Gastrocnemius medialis (tissue), 4 donors: ENCODE measurements at regions not wholly inside any gene's neighbourhood (a gene's known extent, or its start where the extent isn't known, plus 50 kb on each side); places are given as distances from the start of the nearest gene placed in this dataset.

Source experiments
- ATAC-seq, 2 donors: fragments of 150-250 bp; one replicate each; pipeline ENCODE4 v1.9.1; 2016
- DNase-seq, 2 donors: peaks; one replicate each; pipeline ENCODE4 v3.0.0-alpha.2; 2019
- H3K27ac ChIP-seq, 4 donors: fragments of 200-600 bp; sonication (generic); 1 replicate in 1 of 4; 2 replicates in 3 of 4; pipeline ENCODE4 v1.5.1; 2016 to 2018; ENCODE audit warnings: mild to moderate bottlenecking in 2 of 4, moderate library complexity in 1 of 4
- H3K27me3 ChIP-seq, 3 donors: fragments of 200-600 bp; sonication (generic) in 2 of 3; 1 replicate in 1 of 3; 2 replicates in 2 of 3; pipeline versions ENCODE4 v1.5.1 to v1.6.0; 2016 to 2019; ENCODE audit warnings: mild to moderate bottlenecking in 1 of 3, moderate library complexity in 1 of 3
- H3K36me3 ChIP-seq, 2 donors: fragments of 200-600 bp; sonication (generic) in 1 of 2; one replicate each; pipeline ENCODE4 v1.5.1; 2017 to 2018
- H3K4me1 ChIP-seq, 2 donors: fragments of 200-600 bp; sonication (generic) in 1 of 2; one replicate each; pipeline ENCODE4 v1.5.1; 2016 to 2017; ENCODE audit warnings: mild to moderate bottlenecking in 2 of 2
- H3K4me3 ChIP-seq, 4 donors: fragments of 200-600 bp; sonication (generic) in 3 of 4; 1 replicate in 1 of 4; 2 replicates in 3 of 4; pipeline ENCODE4 v1.5.1; 2016 to 2019; ENCODE audit warnings: mild to moderate bottlenecking in 2 of 4
- H3K9me3 ChIP-seq, 3 donors: fragments of 200-600 bp; sonication (generic) in 2 of 3; 1 replicate in 1 of 3; 2 replicates in 2 of 3; pipeline ENCODE4 v1.5.1; 2016 to 2019
- POLR2A ChIP-seq, 2 donors: fragments of 450-650 bp; IDR thresholded peaks; one replicate each; pipeline ENCODE4 v1.6.1; 2017; ENCODE audit warnings: antibody characterized with exemption in 2 of 2, mild to moderate bottlenecking in 2 of 2, moderate library complexity in 2 of 2
- in situ Hi-C, 4 donors: fragments of 200-750 bp; cut with MboI; loops; one replicate each; pipeline versions ENCODE4 v1.15.0 to v1.8.0; 2017; ENCODE audit warnings: low sequenced_read_pairs in 4 of 4
- intact Hi-C: fragments of 100-400 bp; cut with DNase I; formaldehyde crosslinking; loops from one replicate; pipeline ENCODE4 v1.15.1; 2023; ENCODE audit warnings: low total_unique reads
- TF ChIP-seq, protein P1 (sequence below), 5 experiments: fragments of 450-650 bp in 3 of 5; fragments of 200-600 bp in 2 of 5; sonication (generic) in 2 of 5; IDR thresholded peaks in 4 of 5; conservative IDR thresholded peaks in 1 of 5; 1 replicate in 4 of 5; 2 replicates in 1 of 5; pipeline ENCODE4 v1.5.1; 2016 to 2019; ENCODE audit warnings: antibody characterized with exemption in 5 of 5, mild to moderate bottlenecking in 3 of 5, moderate library complexity in 3 of 5

DNA sequence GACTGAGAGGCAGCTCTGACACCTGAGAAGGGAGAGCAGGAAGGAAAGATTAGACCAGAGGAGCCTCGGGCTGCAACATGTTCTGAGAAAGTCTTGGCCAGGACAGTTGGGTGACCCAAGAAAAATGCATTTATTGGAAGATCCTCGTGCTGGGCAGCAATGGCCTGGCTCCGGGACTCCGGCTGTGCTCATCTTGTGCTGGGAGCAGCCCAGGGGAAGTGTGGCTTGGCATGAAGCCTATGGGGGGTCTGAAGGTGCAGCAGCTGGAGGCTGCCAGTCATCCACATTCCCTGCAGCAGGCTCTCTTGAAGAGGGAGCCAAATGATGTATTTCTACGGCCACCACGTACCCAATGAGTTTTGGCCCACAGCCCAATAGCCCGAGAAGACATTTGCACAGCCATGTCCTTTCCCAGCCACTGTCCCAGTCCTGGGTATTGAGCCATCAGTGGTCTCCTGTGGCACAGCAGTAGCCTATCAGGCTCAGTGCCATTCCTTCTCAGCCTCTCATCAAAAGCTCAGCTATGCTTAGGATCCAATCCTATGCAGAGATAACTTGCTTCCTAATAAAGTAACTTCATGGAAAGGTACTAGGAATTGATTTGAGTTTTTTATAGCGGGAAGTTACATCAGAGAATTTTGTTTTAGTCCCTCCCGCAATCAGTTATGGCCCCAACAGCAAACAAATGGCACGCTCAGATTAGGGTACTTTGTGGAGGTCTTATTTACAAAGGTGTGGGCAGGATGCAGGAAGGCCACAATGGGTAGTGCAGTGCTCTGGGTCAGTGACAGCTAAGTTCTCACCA lies 76.0 kb upstream of the MEDAG start:
- TF ChIP-seq, protein P1, sequence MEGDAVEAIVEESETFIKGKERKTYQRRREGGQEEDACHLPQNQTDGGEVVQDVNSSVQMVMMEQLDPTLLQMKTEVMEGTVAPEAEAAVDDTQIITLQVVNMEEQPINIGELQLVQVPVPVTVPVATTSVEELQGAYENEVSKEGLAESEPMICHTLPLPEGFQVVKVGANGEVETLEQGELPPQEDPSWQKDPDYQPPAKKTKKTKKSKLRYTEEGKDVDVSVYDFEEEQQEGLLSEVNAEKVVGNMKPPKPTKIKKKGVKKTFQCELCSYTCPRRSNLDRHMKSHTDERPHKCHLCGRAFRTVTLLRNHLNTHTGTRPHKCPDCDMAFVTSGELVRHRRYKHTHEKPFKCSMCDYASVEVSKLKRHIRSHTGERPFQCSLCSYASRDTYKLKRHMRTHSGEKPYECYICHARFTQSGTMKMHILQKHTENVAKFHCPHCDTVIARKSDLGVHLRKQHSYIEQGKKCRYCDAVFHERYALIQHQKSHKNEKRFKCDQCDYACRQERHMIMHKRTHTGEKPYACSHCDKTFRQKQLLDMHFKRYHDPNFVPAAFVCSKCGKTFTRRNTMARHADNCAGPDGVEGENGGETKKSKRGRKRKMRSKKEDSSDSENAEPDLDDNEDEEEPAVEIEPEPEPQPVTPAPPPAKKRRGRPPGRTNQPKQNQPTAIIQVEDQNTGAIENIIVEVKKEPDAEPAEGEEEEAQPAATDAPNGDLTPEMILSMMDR (IDR thresholded peaks at IDR 0.05 in 4 of 5, conservative IDR thresholded peaks at IDR 0.05 in 1 of 5): no peak
- no peak for TF ChIP-seq POLR2A (IDR thresholded peaks at IDR 0.05)
- no peak overlapping the region for H3K4me3 ChIP-seq
- no peaks in the 10 kb centered on the region for H3K27me3 ChIP-seq
- in situ Hi-C loops (no loop called here), intact Hi-C loops (no loop called here)
- no peaks in the 10 kb centered on the region for H3K9me3 ChIP-seq
- ATAC-seq (no peak), DNase-seq (no peak)
- H3K27ac ChIP-seq: no peak overlapping the region
- no peaks in the 10 kb centered on the region for H3K4me1 ChIP-seq
- H3K36me3 ChIP-seq: no peaks in the 10 kb centered on the region

DNA sequence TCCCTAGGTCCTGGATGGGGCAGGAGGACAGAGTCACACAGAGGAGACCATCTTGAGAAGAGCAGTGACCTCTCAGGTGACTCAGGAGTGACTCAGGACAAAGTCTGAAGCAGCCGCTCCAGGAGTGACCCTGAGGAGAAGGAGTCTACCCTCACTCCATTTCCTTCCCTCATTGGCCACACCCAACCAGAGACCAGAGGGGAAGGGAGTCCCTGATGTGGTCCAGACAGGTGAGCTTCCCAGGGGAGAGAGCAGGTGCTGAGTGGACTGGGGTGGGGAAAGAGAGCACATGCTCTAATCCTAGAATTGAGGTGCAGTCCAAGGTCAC lies 75.5 kb upstream of the MEDAG start:
- intact Hi-C loops (no loop called here), in situ Hi-C loops (no loop called here)
- Histone ChIP-seq H3K27ac (no peak overlapping the region), H3K36me3 (no peaks in the 10 kb centered on the region), H3K27me3 (peaks cover 0 to 3% (median 0%) of the 10 kb centered on the region in 3 donors), H3K4me1 (no peaks in the 10 kb centered on the region), H3K4me3 (no peak overlapping the region), H3K9me3 (no peaks in the 10 kb centered on the region)
- ATAC-seq (no peak), DNase-seq (no peak)
- TF ChIP-seq, protein P1 (IDR thresholded peaks at IDR 0.05 in 4 of 5, conservative IDR thresholded peaks at IDR 0.05 in 1 of 5): no peak
- no peak for TF ChIP-seq POLR2A (IDR thresholded peaks at IDR 0.05)

DNA sequence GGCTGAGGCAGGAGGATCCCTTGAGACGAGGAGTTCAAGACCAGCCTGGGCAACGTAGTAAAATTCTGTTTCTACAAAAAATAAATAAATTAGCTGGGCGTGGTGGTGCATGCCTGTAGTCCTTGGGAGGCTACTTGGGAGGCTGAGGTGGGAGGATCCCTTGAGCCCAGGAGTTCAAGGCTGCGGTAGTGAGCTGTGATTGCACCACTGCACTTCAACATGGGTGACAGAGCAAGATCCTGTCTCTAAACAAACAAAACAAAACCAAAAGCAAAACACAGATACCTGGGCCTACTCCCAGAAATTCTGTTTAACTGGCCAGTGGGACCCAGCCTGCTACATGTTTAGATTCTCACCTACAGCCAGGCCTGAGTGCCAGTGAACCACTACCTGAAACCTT lies 74.6 kb upstream of the MEDAG start:
- H3K27ac ChIP-seq: no peak overlapping the region
- in situ Hi-C loops: no loop called here
- ATAC-seq (no peak), DNase-seq (no peak)
- H3K9me3 ChIP-seq: no peaks in the 10 kb centered on the region
- H3K36me3 ChIP-seq: no peaks in the 10 kb centered on the region
- no peaks in the 10 kb centered on the region for H3K4me1 ChIP-seq
- H3K4me3 ChIP-seq: no peak overlapping the region
- intact Hi-C loops: no loop called here
- TF ChIP-seq POLR2A (IDR thresholded peaks at IDR 0.05): no peak
- H3K27me3 ChIP-seq: peaks cover 0 to 3% (median 0%) of the 10 kb centered on the region in 3 donors

DNA sequence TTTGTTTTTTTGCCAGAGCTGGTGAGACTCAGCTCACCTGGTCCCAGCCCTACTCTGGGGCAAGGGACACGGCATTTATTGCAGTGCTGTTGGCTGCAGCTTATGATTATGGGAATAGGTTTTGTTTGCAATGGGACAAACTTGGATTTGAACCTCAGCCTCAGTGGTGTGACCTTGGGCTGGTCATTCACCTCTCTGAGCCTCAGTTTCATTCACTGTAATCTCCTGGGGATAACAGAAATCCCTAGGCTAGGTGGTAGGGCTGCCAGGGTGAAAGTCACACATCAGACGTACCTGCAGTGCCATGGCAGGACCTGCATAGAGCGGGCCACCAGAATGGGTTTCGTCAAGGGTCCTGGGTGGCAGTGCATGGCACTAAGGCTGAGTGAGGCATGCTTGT lies 73.7 kb upstream of the MEDAG start:
- Histone ChIP-seq H3K9me3 (no peaks in the 10 kb centered on the region), H3K27ac (no peak overlapping the region), H3K4me3 (no peak overlapping the region), H3K36me3 (no peaks in the 10 kb centered on the region), H3K27me3 (peaks cover 0 to 3% (median 0%) of the 10 kb centered on the region in 3 donors), H3K4me1 (no peaks in the 10 kb centered on the region)
- DNase-seq (no peak), ATAC-seq (no peak)
- intact Hi-C loops: no loop called here
- in situ Hi-C loops: no loop called here
- no peak for TF ChIP-seq POLR2A (IDR thresholded peaks at IDR 0.05)

DNA sequence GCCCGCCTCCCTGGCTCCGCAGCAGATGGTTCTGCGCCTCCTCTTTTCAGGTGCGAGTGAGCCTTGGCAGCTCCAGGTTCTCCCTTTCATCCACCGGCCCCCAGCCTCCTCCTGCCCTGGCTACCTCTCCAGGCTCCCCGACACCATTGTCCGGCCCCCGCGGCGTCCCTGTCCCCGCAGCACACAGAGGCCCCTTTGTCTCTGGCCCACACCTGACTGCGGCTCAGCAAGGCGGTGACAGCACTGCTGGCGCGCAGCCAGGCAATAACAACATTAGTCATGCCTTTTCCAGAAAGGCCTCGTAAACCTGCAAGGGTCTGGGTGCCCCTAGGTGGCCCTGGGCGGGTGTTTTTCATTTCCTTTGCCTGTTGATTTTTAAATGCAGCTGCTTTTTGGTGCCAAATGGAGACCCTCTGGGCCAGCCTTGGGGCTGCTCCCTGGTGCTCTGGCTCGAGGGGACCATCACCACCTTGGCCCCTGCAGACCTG lies 73.2 kb upstream of the MEDAG start:
- in situ Hi-C loops: no loop called here
- peaks cover 0 to 3% (median 0%) of the 10 kb centered on the region in 3 donors for H3K27me3 ChIP-seq

More for the DNA sequence above, 73.2 kb upstream of the MEDAG start:
- Histone ChIP-seq H3K36me3 (no peaks in the 10 kb centered on the region), H3K9me3 (no peaks in the 10 kb centered on the region), H3K4me3 (no peak overlapping the region), H3K4me1 (no peaks in the 10 kb centered on the region), H3K27ac (no peak overlapping the region)
- intact Hi-C loops: no loop called here
- TF ChIP-seq POLR2A (IDR thresholded peaks at IDR 0.05): no peak
- TF ChIP-seq, protein P1 (IDR thresholded peaks at IDR 0.05 in 4 of 5, conservative IDR thresholded peaks at IDR 0.05 in 1 of 5): no peak
- ATAC-seq: no peak
- DNase-seq: no peak
